ENCODE measurements at regions not wholly inside any gene's neighbourhood (a gene's known extent, or its start where the extent isn't known, plus 50 kb on each side); places are given as distances from the start of the nearest gene placed in this dataset.

DNA sequence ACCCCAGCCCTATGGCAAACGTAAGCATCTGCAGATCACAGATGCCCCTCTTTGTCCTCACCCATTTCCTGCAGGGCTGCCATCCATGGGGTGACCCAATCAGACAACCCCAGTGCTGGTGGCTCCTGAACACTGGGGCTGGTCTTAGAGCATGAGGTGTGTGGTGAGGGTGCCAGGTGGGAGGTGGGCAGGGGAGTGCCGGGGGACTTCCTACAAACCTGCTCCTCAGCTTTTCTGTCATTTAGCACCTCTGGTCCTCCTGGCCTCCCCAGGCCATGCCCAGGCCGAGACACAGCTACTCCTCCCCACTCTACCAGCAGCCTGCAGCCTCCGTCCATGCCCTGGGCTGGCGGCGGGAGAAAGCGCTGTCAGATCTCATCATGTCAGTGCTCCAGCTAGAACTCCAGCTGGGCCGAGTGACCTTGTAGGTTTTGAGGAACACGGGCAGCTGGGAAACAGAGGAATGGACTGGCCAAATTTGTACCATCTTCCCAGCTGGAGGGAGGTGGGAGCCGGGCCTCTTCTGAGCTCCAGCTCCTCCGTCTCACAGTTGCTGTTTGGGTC lies 157.7 kb upstream of the NECTIN1 start:
- H3K36me3 ChIP-seq (ENCODE audit: insufficient read depth, low read length): no peaks in the 10 kb centered on the region

DNA sequence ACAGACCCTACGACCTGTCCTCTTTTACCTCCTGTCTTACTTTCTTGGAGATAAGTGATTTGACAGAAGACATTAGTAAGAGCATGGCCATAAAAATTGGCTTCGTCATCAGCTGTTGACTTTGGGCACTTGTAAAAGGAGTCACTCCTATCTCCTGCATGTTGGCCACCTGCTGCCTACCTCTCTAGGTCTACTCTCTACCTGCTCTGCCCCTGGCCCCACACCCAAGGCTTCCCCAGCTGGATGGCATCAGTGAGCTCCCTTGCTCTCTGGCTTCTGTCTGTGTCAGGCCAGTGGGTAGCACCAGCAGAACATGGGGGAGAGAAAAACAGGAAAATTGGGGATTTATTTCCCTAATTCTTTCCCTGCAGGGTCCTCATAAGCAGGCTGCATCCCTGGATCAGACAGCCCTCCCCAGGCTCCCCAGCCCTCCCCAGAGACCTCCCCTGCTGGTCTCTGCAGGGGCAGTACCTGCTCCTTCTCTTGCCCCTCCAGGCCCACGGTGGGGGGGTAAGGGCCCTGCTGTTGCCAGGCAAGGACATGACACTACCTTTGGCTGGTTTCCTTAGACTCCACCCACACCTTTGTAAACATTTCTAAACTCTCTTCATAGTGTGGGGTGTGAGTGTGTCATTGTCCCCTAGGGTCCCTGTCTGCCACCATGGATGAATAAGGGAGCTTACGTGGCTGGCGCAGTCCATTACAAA lies 157.0 kb upstream of the NECTIN1 start:
- Histone ChIP-seq H3K4me2 (ENCODE audit: low read length) (no peak overlapping the region), H3F3A (ENCODE audit: insufficient read depth, low read length) (no peaks in the 10 kb centered on the region), H3K79me2 (ENCODE audit: insufficient read depth, low read length) (no peaks in the 10 kb centered on the region), H3K9me2 (ENCODE audit: low read depth, low read length) (no peaks in the 10 kb centered on the region), H2AFZ (ENCODE audit: low read length) (no peak overlapping the region), H3K27me3 (ENCODE audit: insufficient read depth, low read length) (no peaks in the 10 kb centered on the region), H3K4me1 (ENCODE audit: insufficient read depth, low read length, severe bottlenecking) (no peaks in the 10 kb centered on the region), H3K36me3 (ENCODE audit: insufficient read depth, low read length) (no peaks in the 10 kb centered on the region), H3K27ac (ENCODE audit: low read depth, low read length, poor library complexity, severe bottlenecking) (no peak overlapping the region), H4K20me1 (ENCODE audit: insufficient read depth, low read length) (no peaks in the 10 kb centered on the region), H3K9me3 (ENCODE audit: low read length) (no peaks in the 10 kb centered on the region), H3K4me3 (ENCODE audit: low read depth, low read length, poor library complexity, severe bottlenecking) (no peak overlapping the region), H3K9ac (ENCODE audit: low read length) (no peak overlapping the region)
- TF ChIP-seq EZH2 (IDR thresholded peaks at IDR 0.05; ENCODE audit: borderline replicate concordance, low read length) (no peak), CTCF (IDR thresholded peaks at IDR 0.05; ENCODE audit: low read length) (no peak)

More for the DNA sequence above, 157.7 kb upstream of the NECTIN1 start:
- Histone ChIP-seq H2AFZ (ENCODE audit: low read length) (no peak overlapping the region), H3K4me1 (ENCODE audit: insufficient read depth, low read length, severe bottlenecking) (no peaks in the 10 kb centered on the region), H3K9me2 (ENCODE audit: low read depth, low read length) (no peaks in the 10 kb centered on the region), H3K9ac (ENCODE audit: low read length) (no peak overlapping the region), H3K79me2 (ENCODE audit: insufficient read depth, low read length) (no peaks in the 10 kb centered on the region), H3K27ac (ENCODE audit: low read depth, low read length, poor library complexity, severe bottlenecking) (no peak overlapping the region), H4K20me1 (ENCODE audit: insufficient read depth, low read length) (no peaks in the 10 kb centered on the region), H3K9me3 (ENCODE audit: low read length) (no peaks in the 10 kb centered on the region), H3F3A (ENCODE audit: insufficient read depth, low read length) (no peaks in the 10 kb centered on the region), H3K4me3 (ENCODE audit: low read depth, low read length, poor library complexity, severe bottlenecking) (no peak overlapping the region), H3K27me3 (ENCODE audit: insufficient read depth, low read length) (no peaks in the 10 kb centered on the region), H3K4me2 (ENCODE audit: low read length) (no peak overlapping the region)
- TF ChIP-seq EZH2 (IDR thresholded peaks at IDR 0.05; ENCODE audit: borderline replicate concordance, low read length) (no peak), CTCF (IDR thresholded peaks at IDR 0.05; ENCODE audit: low read length) (no peak)

GRCh38 chr11:119885067-119885466 lies 156.1 kb upstream of the NECTIN1 start:
- H3K36me3 ChIP-seq (ENCODE audit: insufficient read depth, low read length): no peaks in the 10 kb centered on the region
- no peak overlapping the region for H3K9ac ChIP-seq (ENCODE audit: low read length)
- no peaks in the 10 kb centered on the region for H3K79me2 ChIP-seq (ENCODE audit: insufficient read depth, low read length)
- H4K20me1 ChIP-seq (ENCODE audit: insufficient read depth, low read length): no peaks in the 10 kb centered on the region
- H2AFZ ChIP-seq (ENCODE audit: low read length): no peak overlapping the region
- no peak overlapping the region for H3K27ac ChIP-seq (ENCODE audit: low read depth, low read length, poor library complexity, severe bottlenecking)
- no peaks in the 10 kb centered on the region for H3K9me3 ChIP-seq (ENCODE audit: low read length)
- H3K4me1 ChIP-seq (ENCODE audit: insufficient read depth, low read length, severe bottlenecking): no peaks in the 10 kb centered on the region
- TF ChIP-seq EZH2 (IDR thresholded peaks at IDR 0.05; ENCODE audit: borderline replicate concordance, low read length) (no peak), CTCF (IDR thresholded peaks at IDR 0.05; ENCODE audit: low read length) (no peak)
- no peaks in the 10 kb centered on the region for H3F3A ChIP-seq (ENCODE audit: insufficient read depth, low read length)
- H3K4me3 ChIP-seq (ENCODE audit: low read depth, low read length, poor library complexity, severe bottlenecking): no peak overlapping the region
- no peaks in the 10 kb centered on the region for H3K9me2 ChIP-seq (ENCODE audit: low read depth, low read length)
- H3K27me3 ChIP-seq (ENCODE audit: insufficient read depth, low read length): no peaks in the 10 kb centered on the region
- H3K4me2 ChIP-seq (ENCODE audit: low read length): no peak overlapping the region

Data from OCI-LY1 (cell line).